HepG2 (cell line): ENCODE measurements at regions not wholly inside any gene's neighbourhood (a gene's known extent, or its start where the extent isn't known, plus 50 kb on each side); places are given as distances from the start of the nearest gene placed in this dataset.

Experiments
- CBX2 ChIP-seq, 2 experiments: fragments of 200-600 bp in 1 of 2; sonication (generic); formaldehyde crosslinking in 1 of 2; IDR thresholded peaks; 2 replicates each; pipeline versions ENCODE4 v1.7.0 to v1.8.1; 2018 to 2022; ENCODE audit warnings: low read depth in 2 of 2, low read length in 1 of 2, mild to moderate bottlenecking in 1 of 2, missing genetic modification reagents in 1 of 2
- KDM1A ChIP-seq: IDR thresholded peaks from 2 replicates; pipeline ENCODE4 v1.6.1; 2016; ENCODE audit warnings: missing compliant biosample characterization
- NFKB2 ChIP-seq: sonication (generic); formaldehyde crosslinking; IDR thresholded peaks from 2 replicates; pipeline ENCODE4 v1.4.0; 2020; ENCODE audit warnings: missing genetic modification reagents, borderline replicate concordance
- RFX1 ChIP-seq: fragments of 450-650 bp; IDR thresholded peaks from 2 replicates; pipeline ENCODE4 v1.6.1; 2017
- SNAI1 ChIP-seq: sonication (generic); formaldehyde crosslinking; IDR thresholded peaks from 2 replicates; pipeline ENCODE4 v1.5.0; 2020; ENCODE audit warnings: mild to moderate bottlenecking, missing genetic modification reagents, borderline replicate concordance
- TCF12 ChIP-seq, 2 experiments: fragments of 450-650 bp in 1 of 2; sonication (generic) in 1 of 2; formaldehyde crosslinking in 1 of 2; IDR thresholded peaks; 2 replicates each; pipeline versions ENCODE4 v1.6.1 to v1.8.0; 2017 to 2022; ENCODE audit warnings: antibody characterized with exemption in 1 of 2, mild to moderate bottlenecking in 1 of 2, missing genetic modification reagents in 1 of 2, moderate library complexity in 1 of 2
- TMF1 ChIP-seq: sonication (generic); formaldehyde crosslinking; IDR thresholded peaks from 2 replicates; pipeline ENCODE4 v1.8.1; 2022; ENCODE audit warnings: low read depth, missing genetic modification reagents
- TOE1 ChIP-seq: sonication (generic); formaldehyde crosslinking; IDR thresholded peaks from 2 replicates; pipeline ENCODE4 v1.4.0; 2020; ENCODE audit warnings: mild to moderate bottlenecking, missing genetic modification reagents
- ZBTB7A ChIP-seq: sonication (generic); formaldehyde crosslinking; IDR thresholded peaks from 2 replicates; pipeline ENCODE4 v1.8.0; 2022; ENCODE audit warnings: mild to moderate bottlenecking, missing genetic modification reagents
- ZNF124 ChIP-seq: sonication (generic); formaldehyde crosslinking; IDR thresholded peaks from 2 replicates; pipeline ENCODE4 v1.4.0; 2020; ENCODE audit warnings: missing genetic modification reagents
- ZNF138 ChIP-seq: sonication (generic); formaldehyde crosslinking; IDR thresholded peaks from 2 replicates; pipeline ENCODE4 v1.5.0; 2020; ENCODE audit warnings: mild to moderate bottlenecking, low read depth, missing genetic modification reagents
- ZNF446 ChIP-seq: sonication (generic); formaldehyde crosslinking; IDR thresholded peaks from 2 replicates; pipeline ENCODE4 v1.5.0; 2020; ENCODE audit warnings: mild to moderate bottlenecking, missing genetic modification reagents
- ZNF562 ChIP-seq: sonication (generic); formaldehyde crosslinking; IDR thresholded peaks from 2 replicates; pipeline ENCODE4 v1.8.0; 2022; ENCODE audit warnings: missing genetic modification reagents, borderline replicate concordance
- ZNF572 ChIP-seq: sonication (generic); formaldehyde crosslinking; IDR thresholded peaks from 2 replicates; pipeline ENCODE4 v1.5.1; 2020; ENCODE audit warnings: mild to moderate bottlenecking, missing genetic modification reagents
- ZNF615 ChIP-seq: sonication (generic); formaldehyde crosslinking; IDR thresholded peaks from 2 replicates; pipeline ENCODE4 v1.5.0; 2020; ENCODE audit warnings: mild to moderate bottlenecking, missing genetic modification reagents, borderline replicate concordance
- ZNF672 ChIP-seq: sonication (generic); formaldehyde crosslinking; IDR thresholded peaks from 2 replicates; pipeline ENCODE4 v1.8.1; 2022; ENCODE audit warnings: missing genetic modification reagents
- ZNF790 ChIP-seq: sonication (generic); formaldehyde crosslinking; IDR thresholded peaks from 2 replicates; pipeline ENCODE4 v1.8.0; 2022; ENCODE audit warnings: missing genetic modification reagents, mild to moderate bottlenecking, borderline replicate concordance
- TF ChIP-seq, protein P1 (sequence below): sonication (generic); formaldehyde crosslinking; IDR thresholded peaks from 2 replicates; pipeline ENCODE4 v1.4.0; 2020; ENCODE audit warnings: mild to moderate bottlenecking, missing genetic modification reagents
- TF ChIP-seq, protein P2 (sequence below): sonication (generic); formaldehyde crosslinking; IDR thresholded peaks from 2 replicates; pipeline ENCODE4 v1.8.0; 2022; ENCODE audit warnings: mild to moderate bottlenecking, missing genetic modification reagents, moderate library complexity
- TF ChIP-seq, protein P3 (sequence below): IDR thresholded peaks from 2 replicates; pipeline ENCODE4 v1.6.1; 2012; ENCODE audit warnings: low read depth, low read length, improper control_type of control experiment
- TF ChIP-seq, protein P4 (sequence below): sonication (generic); formaldehyde crosslinking; conservative IDR thresholded peaks from 2 replicates; pipeline ENCODE4 v1.8.0; 2022; ENCODE audit warnings: low read depth, missing genetic modification reagents
- TF ChIP-seq, protein P5 (sequence below): sonication (generic); formaldehyde crosslinking; IDR thresholded peaks from 2 replicates; pipeline ENCODE4 v1.5.1; 2020; ENCODE audit warnings: missing genetic modification reagents, mild to moderate bottlenecking, borderline replicate concordance

DNA sequence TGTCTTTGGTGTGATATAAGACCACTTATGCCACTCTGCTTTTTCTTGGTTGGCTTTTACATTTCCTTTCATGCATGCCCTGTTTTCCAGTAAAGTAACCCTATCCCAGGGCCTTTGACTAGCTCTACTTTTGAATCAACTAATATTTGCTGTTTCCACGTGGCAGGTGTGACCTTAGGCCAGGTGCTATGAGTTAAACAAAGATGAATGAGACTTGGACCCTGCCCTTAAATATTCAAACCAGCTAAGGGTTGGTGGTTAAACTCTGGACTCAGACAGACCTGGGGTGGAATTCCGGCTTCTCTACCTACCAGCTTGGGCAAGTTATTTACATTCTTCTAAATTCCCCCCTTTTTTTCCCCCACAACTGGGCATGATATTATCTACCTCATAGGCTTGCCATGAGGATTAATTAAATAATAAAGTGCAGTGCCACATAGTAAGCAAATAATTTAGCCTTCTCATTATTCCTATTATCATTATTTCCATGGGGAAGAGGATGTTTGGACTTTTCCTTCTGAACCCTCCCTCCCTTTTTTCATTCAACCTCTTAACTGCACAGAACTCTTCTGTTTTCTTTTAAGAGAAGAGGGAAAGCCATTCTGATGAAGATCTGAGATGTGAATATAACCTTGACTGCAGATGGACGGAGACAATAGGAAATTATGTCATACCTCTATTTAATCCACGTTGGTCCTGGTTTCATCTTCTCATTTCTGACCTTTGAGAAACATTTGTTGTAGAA, 143.6 kb upstream of the TNFAIP3 start (continued):
- TF ChIP-seq ZNF672 (CRISPR knock-in tag) = no peak
- no peak; the same call in 1 of the 2 replicates for TF ChIP-seq TOE1
- TF ChIP-seq SNAI1 (CRISPR knock-in tag) = no peak; the same call in 1 of the 2 replicates
- TF ChIP-seq ZNF446 (CRISPR knock-in tag) = no peak
- TF ChIP-seq, protein P1, sequence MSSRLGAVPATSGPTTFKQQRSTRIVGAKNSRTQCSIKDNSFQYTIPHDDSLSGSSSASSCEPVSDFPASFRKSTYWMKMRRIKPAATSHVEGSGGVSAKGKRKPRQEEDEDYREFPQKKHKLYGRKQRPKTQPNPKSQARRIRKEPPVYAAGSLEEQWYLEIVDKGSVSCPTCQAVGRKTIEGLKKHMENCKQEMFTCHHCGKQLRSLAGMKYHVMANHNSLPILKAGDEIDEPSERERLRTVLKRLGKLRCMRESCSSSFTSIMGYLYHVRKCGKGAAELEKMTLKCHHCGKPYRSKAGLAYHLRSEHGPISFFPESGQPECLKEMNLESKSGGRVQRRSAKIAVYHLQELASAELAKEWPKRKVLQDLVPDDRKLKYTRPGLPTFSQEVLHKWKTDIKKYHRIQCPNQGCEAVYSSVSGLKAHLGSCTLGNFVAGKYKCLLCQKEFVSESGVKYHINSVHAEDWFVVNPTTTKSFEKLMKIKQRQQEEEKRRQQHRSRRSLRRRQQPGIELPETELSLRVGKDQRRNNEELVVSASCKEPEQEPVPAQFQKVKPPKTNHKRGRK (CRISPR knock-in tag) = no peak
- no peak for TF ChIP-seq CBX2 (IDR thresholded peaks at IDR 0.05; ENCODE audit: low read depth, low read length)
- TF ChIP-seq CBX2 (CRISPR knock-in tag; IDR thresholded peaks at IDR 0.05; ENCODE audit: low read depth) = 0 out of 2 replicates have a peak, but pooled peaks have one; percentile 73
- peak; percentile 36; the same call in 1 of the 2 replicates for TF ChIP-seq ZNF790 (CRISPR knock-in tag)
- peak; percentile 33; the same call in 1 of the 2 replicates for TF ChIP-seq KDM1A (CRISPR knock-in tag)
- peak; percentile 26; the same call in 1 of the 2 replicates for TF ChIP-seq TMF1
- TF ChIP-seq NFKB2 (CRISPR knock-in tag) = no peak
- no peak for TF ChIP-seq ZNF572 (CRISPR knock-in tag)
- TF ChIP-seq ZNF124 = 0 out of 2 replicates have a peak, but pooled peaks have one; percentile 39
- no peak for TF ChIP-seq ZNF138 (CRISPR knock-in tag)
- TF ChIP-seq, protein P2, sequence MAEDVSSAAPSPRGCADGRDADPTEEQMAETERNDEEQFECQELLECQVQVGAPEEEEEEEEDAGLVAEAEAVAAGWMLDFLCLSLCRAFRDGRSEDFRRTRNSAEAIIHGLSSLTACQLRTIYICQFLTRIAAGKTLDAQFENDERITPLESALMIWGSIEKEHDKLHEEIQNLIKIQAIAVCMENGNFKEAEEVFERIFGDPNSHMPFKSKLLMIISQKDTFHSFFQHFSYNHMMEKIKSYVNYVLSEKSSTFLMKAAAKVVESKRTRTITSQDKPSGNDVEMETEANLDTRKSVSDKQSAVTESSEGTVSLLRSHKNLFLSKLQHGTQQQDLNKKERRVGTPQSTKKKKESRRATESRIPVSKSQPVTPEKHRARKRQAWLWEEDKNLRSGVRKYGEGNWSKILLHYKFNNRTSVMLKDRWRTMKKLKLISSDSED = no peak
- no peak for TF ChIP-seq RFX1
- TF ChIP-seq, protein P3, sequence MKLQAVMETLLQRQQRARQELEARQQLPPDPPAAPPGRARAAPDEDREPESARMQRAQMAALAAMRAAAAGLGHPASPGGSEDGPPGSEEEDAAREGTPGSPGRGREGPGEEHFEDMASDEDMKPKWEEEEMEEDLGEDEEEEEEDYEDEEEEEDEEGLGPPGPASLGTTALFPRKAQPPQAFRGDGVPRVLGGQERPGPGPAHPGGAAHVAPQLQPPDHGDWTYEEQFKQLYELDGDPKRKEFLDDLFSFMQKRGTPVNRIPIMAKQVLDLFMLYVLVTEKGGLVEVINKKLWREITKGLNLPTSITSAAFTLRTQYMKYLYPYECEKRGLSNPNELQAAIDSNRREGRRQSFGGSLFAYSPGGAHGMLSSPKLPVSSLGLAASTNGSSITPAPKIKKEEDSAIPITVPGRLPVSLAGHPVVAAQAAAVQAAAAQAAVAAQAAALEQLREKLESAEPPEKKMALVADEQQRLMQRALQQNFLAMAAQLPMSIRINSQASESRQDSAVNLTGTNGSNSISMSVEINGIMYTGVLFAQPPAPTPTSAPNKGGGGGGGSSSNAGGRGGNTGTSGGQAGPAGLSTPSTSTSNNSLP = peak; percentile 77
- TF ChIP-seq TCF12 (IDR thresholded peaks at IDR 0.05) = no peak
- TF ChIP-seq TCF12 (CRISPR knock-in tag; IDR thresholded peaks at IDR 0.05) = peak; percentile 95
- peak; percentile 88; the same call in 1 of the 2 replicates for TF ChIP-seq ZNF615 (CRISPR knock-in tag)
- 0 out of 2 replicates have a peak, but pooled peaks have one; percentile 35 for TF ChIP-seq ZNF562
- TF ChIP-seq, protein P4, sequence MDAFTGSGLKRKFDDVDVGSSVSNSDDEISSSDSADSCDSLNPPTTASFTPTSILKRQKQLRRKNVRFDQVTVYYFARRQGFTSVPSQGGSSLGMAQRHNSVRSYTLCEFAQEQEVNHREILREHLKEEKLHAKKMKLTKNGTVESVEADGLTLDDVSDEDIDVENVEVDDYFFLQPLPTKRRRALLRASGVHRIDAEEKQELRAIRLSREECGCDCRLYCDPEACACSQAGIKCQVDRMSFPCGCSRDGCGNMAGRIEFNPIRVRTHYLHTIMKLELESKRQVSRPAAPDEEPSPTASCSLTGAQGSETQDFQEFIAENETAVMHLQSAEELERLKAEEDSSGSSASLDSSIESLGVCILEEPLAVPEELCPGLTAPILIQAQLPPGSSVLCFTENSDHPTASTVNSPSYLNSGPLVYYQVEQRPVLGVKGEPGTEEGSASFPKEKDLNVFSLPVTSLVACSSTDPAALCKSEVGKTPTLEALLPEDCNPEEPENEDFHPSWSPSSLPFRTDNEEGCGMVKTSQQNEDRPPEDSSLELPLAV (CRISPR knock-in tag) = no peak
- TF ChIP-seq, protein P5, sequence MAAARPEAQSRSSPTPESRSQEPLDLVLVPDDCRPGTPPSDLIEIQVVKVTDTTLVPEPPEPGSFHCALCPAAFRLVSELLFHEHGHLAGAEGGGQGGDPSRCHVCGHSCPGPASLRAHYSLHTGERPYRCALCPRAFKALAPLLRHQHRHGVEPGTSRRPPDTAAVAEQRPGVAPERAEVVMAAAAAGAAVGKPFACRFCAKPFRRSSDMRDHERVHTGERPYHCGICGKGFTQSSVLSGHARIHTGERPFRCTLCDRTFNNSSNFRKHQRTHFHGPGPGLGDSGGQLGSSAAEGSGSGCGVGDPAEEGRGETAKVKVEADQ = no peak
- no peak for TF ChIP-seq ZBTB7A
